Ovary (tissue), 3 donors: ENCODE measurements at regions not wholly inside any gene's neighbourhood (a gene's known extent, or its start where the extent isn't known, plus 50 kb on each side); places are given as distances from the start of the nearest gene placed in this dataset.

Experiments used
- CTCF ChIP-seq, 3 donors: fragments of 450-650 bp in 2 of 3; fragments of 200-600 bp in 1 of 3; IDR thresholded peaks; one replicate each; pipeline versions ENCODE4 v1.5.1 to v1.8.0; 2016 to 2022; ENCODE audit warnings: antibody characterized with exemption in 3 of 3, mild to moderate bottlenecking in 1 of 3
- EP300 ChIP-seq: sonication (generic); formaldehyde crosslinking; IDR thresholded peaks from one replicate; pipeline ENCODE4 v1.6.1; 2017; ENCODE audit warnings: antibody characterized with exemption
- POLR2A ChIP-seq: fragments of 450-650 bp; IDR thresholded peaks from one replicate; pipeline ENCODE4 v1.6.1; 2017; ENCODE audit warnings: antibody characterized with exemption, mild to moderate bottlenecking, moderate library complexity
- donor health status: DM: no; HTN: no; CAD: no.

GRCh38 chr1:79224537-79224936 lies 218.0 kb upstream of the ADGRL4 start:
- TF ChIP-seq CTCF (IDR thresholded peaks at IDR 0.05), result no peak
- no peak for TF ChIP-seq EP300
- no peak for TF ChIP-seq POLR2A
